ENCODE measurements at regions not wholly inside any gene's neighbourhood (a gene's known extent, or its start where the extent isn't known, plus 50 kb on each side); places are given as distances from the start of the nearest gene placed in this dataset.

- TF ChIP-seq POLR2AphosphoS5 (IDR thresholded peaks at IDR 0.05; ENCODE audit: low read depth, low read length) (no peak), POLR2A (IDR thresholded peaks at IDR 0.05; ENCODE audit: low read depth, low read length) (no peak), TAF1 (IDR thresholded peaks at IDR 0.05; ENCODE audit: borderline replicate concordance, low read depth, low read length) (no peak)
These were observed 320.6 kb downstream of the GATA3 start for GRCh38 chr10:8375137-8375536.
